NB4 (cell line): ENCODE measurements at regions not wholly inside any gene's neighbourhood (a gene's known extent, or its start where the extent isn't known, plus 50 kb on each side); places are given as distances from the start of the nearest gene placed in this dataset.

ENCODE experiments used
- CTCF ChIP-seq: IDR thresholded peaks from one replicate; pipeline ENCODE4 v1.5.1; 2012; ENCODE audit warnings: low read depth, low read length
- POLR2A ChIP-seq: IDR thresholded peaks from 2 replicates; pipeline ENCODE4 v1.6.1; 2011; ENCODE audit warnings: mild to moderate bottlenecking; ENCODE audit not compliant: insufficient read length; ENCODE audit errors: extremely low read depth

- no peak for TF ChIP-seq CTCF
- no peak for TF ChIP-seq POLR2A
Measured at GRCh38 chr16:85252461-85252860, 140.2 kb upstream of the CIBAR2 start.
